SK-N-SH (cell line): ENCODE measurements at regions not wholly inside any gene's neighbourhood (a gene's known extent, or its start where the extent isn't known, plus 50 kb on each side); places are given as distances from the start of the nearest gene placed in this dataset.

ENCODE experiments used
- GABPA ChIP-seq: IDR thresholded peaks from 2 replicates; pipeline ENCODE4 v1.4.0; 2012; ENCODE audit warnings: low read depth, mild to moderate bottlenecking
- TAF1 ChIP-seq: IDR thresholded peaks from 2 replicates; pipeline ENCODE4 v1.6.1; 2012; ENCODE audit warnings: low read depth, mild to moderate bottlenecking, low read length, moderate library complexity, borderline replicate concordance

DNA sequence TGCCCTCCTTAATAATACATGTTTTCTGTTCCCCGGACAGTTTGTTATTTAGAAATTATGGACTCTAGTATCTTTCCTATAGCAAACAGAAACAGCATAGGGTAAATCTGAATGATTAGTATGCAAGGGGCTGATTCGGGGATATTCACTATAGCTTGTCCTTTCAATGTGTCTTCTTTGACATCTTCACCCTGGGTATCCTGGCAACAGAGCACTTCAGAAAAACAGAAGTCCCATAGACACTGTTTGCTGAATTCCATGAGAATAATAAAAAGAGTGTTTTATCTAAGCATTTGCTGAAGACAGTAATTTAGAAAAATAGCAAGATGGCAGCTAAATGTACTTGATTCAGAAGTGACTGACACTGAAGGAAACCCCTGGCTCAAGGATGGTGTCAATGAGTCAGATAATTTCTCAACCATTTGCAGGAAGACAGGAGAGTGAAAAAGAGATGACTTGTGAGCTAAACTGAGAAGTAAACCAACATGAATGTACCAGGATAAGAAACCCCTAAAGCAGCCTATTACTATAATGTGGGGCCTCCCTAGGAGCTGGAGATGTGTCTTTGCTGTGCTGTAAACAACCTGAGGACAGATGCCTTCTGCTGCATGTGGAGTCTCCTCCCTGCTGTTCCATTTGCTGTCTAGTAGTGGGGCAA is 246.2 kb downstream of the MAN2A1 start:
- TF ChIP-seq TAF1 (no peak), GABPA (no peak)
